ENCODE measurements at regions not wholly inside any gene's neighbourhood (a gene's known extent, or its start where the extent isn't known, plus 50 kb on each side); places are given as distances from the start of the nearest gene placed in this dataset.
A peak's percentile ranks its signal among the peaks of the same experiment; 100 is the strongest.

DNA sequence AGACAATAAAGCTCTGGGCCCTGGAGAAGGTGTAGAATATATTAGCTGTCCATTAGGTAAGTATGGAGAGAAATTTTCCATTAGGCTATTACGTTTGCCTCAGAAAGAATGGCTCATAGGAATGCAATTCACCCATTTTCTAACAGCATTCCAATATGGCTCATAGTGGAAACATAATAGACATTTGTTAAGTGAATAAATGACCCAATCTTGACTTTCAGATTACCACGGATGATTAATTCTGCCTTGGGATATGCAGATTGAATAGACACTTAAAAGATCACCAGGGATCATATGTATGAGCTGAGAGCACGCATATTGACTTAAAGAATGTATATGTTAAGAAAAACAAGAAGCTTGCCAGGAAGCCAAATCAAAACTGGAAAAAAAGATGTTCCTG lies 209.1 kb upstream of the CDYL start:
- Histone ChIP-seq H3K9me3 (peaks cover 0 to 23% (median 9%) of the 10 kb centered on the region in 4 donors), H3K27ac (no peak overlapping the region), H3K4me1 (no peaks in the 10 kb centered on the region), H3K27me3 (no peaks in the 10 kb centered on the region), H3K4me3 (no peak overlapping the region), H3K36me3 (no peaks in the 10 kb centered on the region)
- 82 to 85% methylated on average over 3 of the region's 3 CpGs for WGBS, 2 donors
- TF ChIP-seq POLR2AphosphoS5 (IDR thresholded peaks at IDR 0.05) (no peak), EP300 (IDR thresholded peaks at IDR 0.05) (no peak), POLR2A (IDR thresholded peaks at IDR 0.05) (no peak)
- TF ChIP-seq, protein P1, sequence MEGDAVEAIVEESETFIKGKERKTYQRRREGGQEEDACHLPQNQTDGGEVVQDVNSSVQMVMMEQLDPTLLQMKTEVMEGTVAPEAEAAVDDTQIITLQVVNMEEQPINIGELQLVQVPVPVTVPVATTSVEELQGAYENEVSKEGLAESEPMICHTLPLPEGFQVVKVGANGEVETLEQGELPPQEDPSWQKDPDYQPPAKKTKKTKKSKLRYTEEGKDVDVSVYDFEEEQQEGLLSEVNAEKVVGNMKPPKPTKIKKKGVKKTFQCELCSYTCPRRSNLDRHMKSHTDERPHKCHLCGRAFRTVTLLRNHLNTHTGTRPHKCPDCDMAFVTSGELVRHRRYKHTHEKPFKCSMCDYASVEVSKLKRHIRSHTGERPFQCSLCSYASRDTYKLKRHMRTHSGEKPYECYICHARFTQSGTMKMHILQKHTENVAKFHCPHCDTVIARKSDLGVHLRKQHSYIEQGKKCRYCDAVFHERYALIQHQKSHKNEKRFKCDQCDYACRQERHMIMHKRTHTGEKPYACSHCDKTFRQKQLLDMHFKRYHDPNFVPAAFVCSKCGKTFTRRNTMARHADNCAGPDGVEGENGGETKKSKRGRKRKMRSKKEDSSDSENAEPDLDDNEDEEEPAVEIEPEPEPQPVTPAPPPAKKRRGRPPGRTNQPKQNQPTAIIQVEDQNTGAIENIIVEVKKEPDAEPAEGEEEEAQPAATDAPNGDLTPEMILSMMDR (IDR thresholded peaks at IDR 0.05): no peak
- ATAC-seq (ENCODE audit: low FRiP score in 2 of 2) (no peak), DNase-seq (no peak)

DNA sequence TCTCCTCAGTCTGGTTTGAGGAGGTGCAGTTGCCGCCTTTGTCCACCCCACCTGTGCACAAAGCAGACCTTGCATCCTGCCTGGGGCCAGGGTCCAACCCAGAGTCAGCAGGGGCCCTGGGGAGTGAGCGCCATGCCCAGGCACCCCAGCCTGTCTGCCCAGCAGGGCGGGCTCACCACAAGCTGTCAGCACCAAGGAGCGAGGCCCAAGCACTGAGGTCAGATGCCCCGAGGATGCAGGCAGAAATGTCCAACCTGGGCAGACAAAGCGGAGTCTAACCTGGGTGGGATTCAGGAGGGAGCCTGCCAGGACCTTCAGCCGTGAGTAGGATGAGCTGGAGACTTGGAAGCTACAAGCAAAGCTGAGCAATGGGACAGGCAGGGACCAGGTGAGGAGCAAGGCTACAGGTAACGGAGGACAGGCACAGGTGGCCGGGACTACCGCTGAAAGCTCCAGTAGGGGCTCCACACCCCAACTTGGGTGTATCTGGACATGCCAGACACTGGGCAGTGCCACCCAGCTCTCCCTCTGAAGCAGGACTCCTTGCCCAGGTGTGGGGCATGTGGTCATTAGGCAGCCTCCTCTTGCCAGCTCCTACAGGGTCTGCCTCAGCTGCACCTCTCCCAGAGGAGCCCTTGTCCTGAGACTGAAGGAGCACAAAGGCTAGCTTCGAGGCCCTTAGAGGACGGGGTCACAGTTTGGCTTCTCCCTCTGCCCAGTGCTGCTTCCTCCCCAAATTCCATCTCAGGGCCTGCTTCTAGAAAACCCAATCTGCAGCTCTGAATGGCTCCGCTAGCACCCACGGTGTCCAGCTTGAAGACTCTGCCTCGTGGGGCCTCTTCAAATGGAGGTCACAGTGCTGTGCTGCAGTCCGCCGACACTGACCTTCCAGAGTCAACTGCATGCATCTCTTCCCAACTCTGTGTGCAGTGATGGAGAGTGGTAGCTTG lies 210.6 kb upstream of the CDYL start:
- ATAC-seq (ENCODE audit: low FRiP score in 2 of 2) (peak; percentile 18 to 54), DNase-seq (peak in 1 of 2 donors; percentile 40)
- peaks cover 0 to 7% (median 5%) of the 10 kb centered on the region in 4 donors for H3K9me3 ChIP-seq

DNA sequence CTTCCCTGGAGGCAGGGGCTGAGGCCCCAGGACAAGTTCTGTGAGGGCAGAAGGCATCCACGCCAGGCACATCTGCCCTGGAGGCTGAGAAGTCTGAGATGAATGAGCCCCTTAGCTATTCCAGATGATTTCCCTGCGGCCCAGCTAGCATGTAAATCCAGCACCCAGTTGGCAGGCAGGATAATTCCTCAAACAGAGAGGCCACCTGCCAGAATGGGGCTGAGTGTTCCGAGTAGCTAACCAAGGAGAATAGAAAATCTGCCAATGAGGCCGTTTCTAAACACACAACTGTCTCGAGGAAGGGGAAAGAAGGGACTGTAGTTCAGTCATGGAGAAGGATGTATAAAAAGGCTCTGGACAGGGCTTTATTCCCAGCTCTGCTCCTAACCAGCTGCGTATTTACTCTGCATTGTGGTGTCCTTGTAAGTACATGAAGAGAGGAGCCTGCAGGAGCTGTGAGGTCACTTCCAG lies 211.4 kb upstream of the CDYL start:
- Histone ChIP-seq H3K36me3 (no peaks in the 10 kb centered on the region), H3K4me3 (no peak overlapping the region), H3K9me3 (no peaks in the 10 kb centered on the region), H3K4me1 (no peaks in the 10 kb centered on the region), H3K27ac (no peak overlapping the region), H3K27me3 (no peaks in the 10 kb centered on the region)
- WGBS, 2 donors: 79% methylated on average over 6 of the region's 6 CpGs
- ATAC-seq (ENCODE audit: low FRiP score in 2 of 2): no peak
- DNase-seq: no peak
- TF ChIP-seq POLR2A (IDR thresholded peaks at IDR 0.05) (no peak), EP300 (IDR thresholded peaks at IDR 0.05) (no peak)

More for the DNA sequence above, 210.6 kb upstream of the CDYL start:
- no peak overlapping the region for H3K4me3 ChIP-seq
- no peaks in the 10 kb centered on the region for H3K4me1 ChIP-seq
- no peaks in the 10 kb centered on the region for H3K36me3 ChIP-seq
- TF ChIP-seq POLR2AphosphoS5 (IDR thresholded peaks at IDR 0.05) (no peak), EP300 (IDR thresholded peaks at IDR 0.05) (no peak), POLR2A (IDR thresholded peaks at IDR 0.05) (no peak)
- TF ChIP-seq, protein P1 (IDR thresholded peaks at IDR 0.05): no peak
- H3K27ac ChIP-seq: no peak overlapping the region
- 87 to 96% methylated on average over 13 to 17 of the region's 17 CpGs for WGBS, 2 donors
- no peaks in the 10 kb centered on the region for H3K27me3 ChIP-seq

DNA sequence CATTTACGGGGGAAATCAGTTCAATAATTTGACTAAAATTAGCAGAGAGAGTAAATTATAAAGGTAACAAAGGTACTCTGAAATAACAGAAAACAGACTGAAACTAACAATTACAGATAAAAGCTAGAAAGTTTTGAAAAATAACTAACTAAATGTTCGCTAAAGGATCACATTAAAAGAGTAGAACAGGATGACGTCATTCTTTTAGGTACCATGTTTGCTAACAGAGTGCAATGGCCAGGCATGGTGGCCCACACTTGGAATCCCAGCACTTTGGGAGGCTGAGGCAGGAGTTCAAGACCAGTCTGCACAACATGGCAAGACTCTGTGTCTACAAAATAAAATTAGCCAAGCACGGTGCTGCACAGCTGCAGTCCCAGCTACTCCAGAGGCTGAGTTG lies 212.3 kb upstream of the CDYL start:
- H3K9me3 ChIP-seq: no peaks in the 10 kb centered on the region
- no peak overlapping the region for H3K4me3 ChIP-seq
- no peaks in the 10 kb centered on the region for H3K4me1 ChIP-seq
- H3K27me3 ChIP-seq: no peaks in the 10 kb centered on the region
- DNase-seq (no peak), ATAC-seq (ENCODE audit: low FRiP score in 2 of 2) (no peak)
- TF ChIP-seq, protein P1 (IDR thresholded peaks at IDR 0.05): no peak
- 68 to 98% methylated on average over 4 of the region's 4 CpGs for WGBS, 2 donors
- H3K27ac ChIP-seq: no peak overlapping the region
- no peaks in the 10 kb centered on the region for H3K36me3 ChIP-seq

DNA sequence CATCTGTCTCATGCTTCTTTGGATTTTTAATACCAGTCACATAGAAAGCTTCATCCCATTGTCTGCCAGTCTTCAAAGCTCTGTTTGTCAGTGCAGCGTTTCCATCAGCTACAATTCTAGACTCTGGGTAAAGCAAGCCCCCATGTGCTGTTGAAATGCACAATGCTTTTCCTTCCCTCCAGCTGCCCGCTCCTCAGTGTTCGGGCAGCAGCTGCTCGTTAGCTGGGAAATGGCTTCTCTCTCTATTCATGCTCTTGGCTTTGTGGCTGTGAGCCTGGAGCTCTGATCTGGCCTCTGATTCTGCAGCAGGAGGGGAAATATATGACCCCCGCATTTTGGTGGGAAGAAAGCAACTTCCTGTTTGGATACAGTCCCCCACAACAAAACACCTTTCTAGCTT lies 213.0 kb upstream of the CDYL start:
- TF ChIP-seq, protein P1 (IDR thresholded peaks at IDR 0.05): no peak
- TF ChIP-seq POLR2A (IDR thresholded peaks at IDR 0.05): no peak
- H3K27me3 ChIP-seq: no peaks in the 10 kb centered on the region
- ATAC-seq (ENCODE audit: low FRiP score in 2 of 2): no peak
- H3K4me3 ChIP-seq: no peak overlapping the region
- H3K4me1 ChIP-seq: no peaks in the 10 kb centered on the region
- no peaks in the 10 kb centered on the region for H3K9me3 ChIP-seq
- no peak overlapping the region for H3K27ac ChIP-seq
- 78 to 79% methylated on average over 5 of the region's 5 CpGs for WGBS, 2 donors
- no peak for DNase-seq
- H3K36me3 ChIP-seq: no peaks in the 10 kb centered on the region
